ENCODE measurements at regions not wholly inside any gene's neighbourhood (a gene's known extent, or its start where the extent isn't known, plus 50 kb on each side); places are given as distances from the start of the nearest gene placed in this dataset.

DNA sequence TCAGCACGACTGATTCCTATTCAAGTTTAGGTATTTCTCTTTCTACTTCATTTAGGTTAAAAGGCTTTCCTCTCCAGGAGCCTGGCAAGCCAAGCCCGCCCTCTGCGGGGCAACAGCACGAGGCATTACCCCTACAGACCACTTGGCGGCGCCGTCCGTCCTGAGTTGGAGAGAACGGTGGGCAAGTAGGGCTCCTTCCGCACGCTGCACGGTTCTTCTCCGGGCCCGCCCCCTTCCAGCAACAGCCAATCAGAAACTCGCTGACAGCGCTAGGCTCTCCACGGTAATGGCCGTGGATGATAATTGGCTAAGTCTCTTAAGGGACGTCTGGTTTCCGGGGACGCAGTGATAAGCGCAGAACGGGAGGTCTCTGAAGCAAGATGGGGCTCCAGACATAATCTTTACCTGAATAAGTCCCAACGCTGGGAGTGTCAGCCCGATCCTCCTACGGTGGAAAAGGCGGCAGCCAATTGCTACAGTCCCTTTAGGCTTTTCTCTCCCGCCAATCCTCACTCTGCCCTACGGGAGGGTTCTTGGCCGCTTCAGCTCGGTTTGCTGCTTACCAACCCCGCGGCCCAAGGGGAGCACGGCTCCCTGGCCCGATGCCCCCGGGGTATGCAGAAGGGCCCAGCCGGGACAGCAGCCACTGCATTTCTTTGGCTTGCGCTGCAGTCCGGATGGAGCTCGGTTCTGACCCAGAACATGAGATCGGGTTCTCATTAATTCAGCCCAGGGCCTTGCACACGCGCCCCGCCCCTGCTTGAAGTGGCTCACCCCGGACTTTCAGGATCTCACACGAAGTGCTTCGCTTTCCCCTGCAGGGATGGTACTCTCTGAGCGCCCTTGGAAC lies 206.9 kb upstream of the PKDCC start:
- Histone ChIP-seq H4K20me1 (ENCODE audit: low read depth) (peaks cover 8% of the 10 kb centered on the region), H3K27ac (no peak overlapping the region), H3K36me3 (no peaks in the 10 kb centered on the region), H3K4me1 (no peaks in the 10 kb centered on the region), H2AFZ (replicated peaks) (peak overlapping the region; percentile 77), H3K9me3 (ENCODE audit: low read depth) (no peaks in the 10 kb centered on the region), H3K4me2 (peak overlapping the region; percentile 92), H3K9ac (no peak overlapping the region), H3F3A (ENCODE audit: low read depth) (no peaks in the 10 kb centered on the region), H3K4me3 (peak overlapping the region; percentile 67), H3K79me2 (ENCODE audit: low read depth) (no peaks in the 10 kb centered on the region), H3K27me3 (peaks cover 79% of the 10 kb centered on the region)
- TF ChIP-seq EZH2 (IDR thresholded peaks at IDR 0.05) = no peak
- TF ChIP-seq, protein P1, sequence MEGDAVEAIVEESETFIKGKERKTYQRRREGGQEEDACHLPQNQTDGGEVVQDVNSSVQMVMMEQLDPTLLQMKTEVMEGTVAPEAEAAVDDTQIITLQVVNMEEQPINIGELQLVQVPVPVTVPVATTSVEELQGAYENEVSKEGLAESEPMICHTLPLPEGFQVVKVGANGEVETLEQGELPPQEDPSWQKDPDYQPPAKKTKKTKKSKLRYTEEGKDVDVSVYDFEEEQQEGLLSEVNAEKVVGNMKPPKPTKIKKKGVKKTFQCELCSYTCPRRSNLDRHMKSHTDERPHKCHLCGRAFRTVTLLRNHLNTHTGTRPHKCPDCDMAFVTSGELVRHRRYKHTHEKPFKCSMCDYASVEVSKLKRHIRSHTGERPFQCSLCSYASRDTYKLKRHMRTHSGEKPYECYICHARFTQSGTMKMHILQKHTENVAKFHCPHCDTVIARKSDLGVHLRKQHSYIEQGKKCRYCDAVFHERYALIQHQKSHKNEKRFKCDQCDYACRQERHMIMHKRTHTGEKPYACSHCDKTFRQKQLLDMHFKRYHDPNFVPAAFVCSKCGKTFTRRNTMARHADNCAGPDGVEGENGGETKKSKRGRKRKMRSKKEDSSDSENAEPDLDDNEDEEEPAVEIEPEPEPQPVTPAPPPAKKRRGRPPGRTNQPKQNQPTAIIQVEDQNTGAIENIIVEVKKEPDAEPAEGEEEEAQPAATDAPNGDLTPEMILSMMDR (IDR thresholded peaks at IDR 0.05) = peak; percentile 99
- H3K27me3 Mint-ChIP-seq (ENCODE audit: insufficient read depth, low read depth) = peaks cover 15% of the 10 kb centered on the region
- H3K9me3 Mint-ChIP-seq = no peaks in the 10 kb centered on the region
- H3K27ac Mint-ChIP-seq = peak overlapping the region; percentile 90
- H3K36me3 Mint-ChIP-seq = no peaks in the 10 kb centered on the region
- H3K4me3 Mint-ChIP-seq = peak overlapping the region; percentile 97
- H3K4me1 Mint-ChIP-seq = peaks cover 6% of the 10 kb centered on the region
- DNase-seq (ENCODE audit: low spot score) = peak; percentile 95

DNA sequence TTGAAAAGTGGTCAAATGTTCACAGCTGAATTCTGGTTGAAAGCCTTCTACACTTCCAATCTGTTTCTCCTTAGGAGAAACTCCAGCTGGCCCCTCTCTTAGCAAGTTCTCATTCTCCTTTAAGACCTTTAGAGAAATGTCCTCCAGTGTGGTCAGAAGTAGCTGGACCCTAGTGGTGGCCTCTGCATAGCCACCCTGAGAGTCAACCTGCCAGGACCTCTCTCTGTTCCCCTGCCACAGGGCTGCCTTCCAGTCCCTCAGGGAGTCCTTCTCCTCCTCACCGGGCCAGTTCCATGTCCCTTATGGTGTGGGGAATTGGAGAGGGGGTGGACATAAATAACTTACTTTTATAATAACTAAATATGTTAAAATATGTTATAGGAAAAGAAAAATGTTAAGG lies 200.9 kb upstream of the PKDCC start:
- Histone ChIP-seq H3K9me3 (ENCODE audit: low read depth) (no peaks in the 10 kb centered on the region), H4K20me1 (ENCODE audit: low read depth) (no peaks in the 10 kb centered on the region), H3K9ac (no peak overlapping the region), H3K4me3 (no peak overlapping the region), H3F3A (ENCODE audit: low read depth) (no peaks in the 10 kb centered on the region), H3K27me3 (peaks cover 69% of the 10 kb centered on the region), H3K27ac (no peak overlapping the region), H3K79me2 (ENCODE audit: low read depth) (no peaks in the 10 kb centered on the region), H3K4me1 (no peaks in the 10 kb centered on the region), H3K36me3 (no peaks in the 10 kb centered on the region), H2AFZ (replicated peaks) (no peak overlapping the region), H3K4me2 (no peak overlapping the region)
- Mint-ChIP-seq H3K36me3 (no peaks in the 10 kb centered on the region), H3K4me1 (no peaks in the 10 kb centered on the region), H3K4me3 (no peak overlapping the region), H3K27ac (no peak overlapping the region), H3K27me3 (ENCODE audit: insufficient read depth, low read depth) (peaks cover 23% of the 10 kb centered on the region), H3K9me3 (no peaks in the 10 kb centered on the region)
- no peak for DNase-seq (ENCODE audit: low spot score)
- TF ChIP-seq, protein P1 (IDR thresholded peaks at IDR 0.05) = no peak
- TF ChIP-seq EZH2phosphoT487 (IDR thresholded peaks at IDR 0.05) (no peak), EZH2 (IDR thresholded peaks at IDR 0.05) (no peak)

DNA sequence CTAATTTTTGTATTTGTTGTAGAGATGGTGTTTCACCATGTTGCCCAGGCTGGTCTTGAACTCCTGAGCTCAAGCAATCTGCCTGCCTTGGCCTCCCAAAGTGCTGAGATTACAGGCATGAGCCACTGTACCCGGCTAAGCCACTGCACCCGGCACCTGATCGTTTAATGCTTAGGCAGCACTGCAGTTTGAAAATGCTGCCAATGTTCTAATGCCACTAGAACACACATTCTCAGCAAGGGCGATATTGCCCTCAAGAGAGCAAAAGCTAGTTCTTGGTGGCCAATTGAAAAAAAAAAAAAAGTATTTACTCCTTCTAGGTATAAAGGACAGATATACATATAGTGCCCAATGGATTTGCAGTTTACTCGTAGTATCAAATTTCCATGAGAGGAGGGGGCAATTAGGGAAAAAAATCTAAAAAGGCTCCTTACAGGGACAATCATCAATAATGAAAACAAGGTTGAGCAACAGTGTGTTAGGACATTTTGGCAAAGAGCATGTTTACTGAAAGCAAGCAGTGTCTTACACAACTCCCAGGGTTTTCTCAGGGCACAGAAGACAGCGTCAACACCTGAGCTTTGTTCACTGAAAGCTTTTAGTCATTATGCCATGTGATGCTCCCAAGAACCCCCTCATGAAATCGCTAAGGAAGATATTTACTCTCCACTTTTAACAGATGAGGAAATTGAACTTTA lies 199.9 kb upstream of the PKDCC start:
- no peak for TF ChIP-seq EZH2phosphoT487 (IDR thresholded peaks at IDR 0.05)
- Histone ChIP-seq H3K9me3 (ENCODE audit: low read depth) (no peaks in the 10 kb centered on the region), H3K27ac (no peak overlapping the region), H3K79me2 (ENCODE audit: low read depth) (no peaks in the 10 kb centered on the region), H3F3A (ENCODE audit: low read depth) (no peaks in the 10 kb centered on the region), H3K4me1 (no peaks in the 10 kb centered on the region), H3K4me2 (no peak overlapping the region), H3K9ac (no peak overlapping the region), H3K27me3 (peaks cover 60% of the 10 kb centered on the region), H4K20me1 (ENCODE audit: low read depth) (no peaks in the 10 kb centered on the region), H3K4me3 (no peak overlapping the region), H2AFZ (replicated peaks) (no peak overlapping the region), H3K36me3 (no peaks in the 10 kb centered on the region)
- Mint-ChIP-seq H3K4me3 (no peak overlapping the region), H3K4me1 (no peaks in the 10 kb centered on the region), H3K36me3 (no peaks in the 10 kb centered on the region), H3K27ac (no peak overlapping the region), H3K9me3 (no peaks in the 10 kb centered on the region), H3K27me3 (ENCODE audit: insufficient read depth, low read depth) (peaks cover 18% of the 10 kb centered on the region)
- DNase-seq (ENCODE audit: low spot score) = no peak

DNA sequence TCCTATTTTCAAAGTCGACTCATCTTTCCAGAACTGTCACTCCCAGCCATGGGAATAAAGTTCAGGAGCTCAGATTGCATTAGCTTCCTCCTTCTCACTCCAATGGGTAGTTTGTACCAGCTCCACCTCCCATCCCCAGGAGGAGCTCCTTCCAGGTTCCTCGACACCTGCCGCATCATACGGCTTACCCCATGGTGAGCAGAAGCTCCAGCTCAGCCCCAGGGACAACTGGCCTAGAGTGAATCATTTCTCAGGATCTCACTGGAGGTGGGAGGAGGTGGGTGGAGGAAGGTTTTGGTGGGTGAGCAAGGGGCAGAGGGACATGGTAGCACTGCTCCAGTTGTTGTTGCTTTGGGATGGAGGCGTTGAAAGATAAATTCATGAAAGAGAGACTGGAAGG lies 196.3 kb upstream of the PKDCC start:
- DNase-seq (ENCODE audit: low spot score) = no peak
- peaks cover 10% of the 10 kb centered on the region for H3K27me3 Mint-ChIP-seq (ENCODE audit: insufficient read depth, low read depth)
- no peaks in the 10 kb centered on the region for H3K36me3 Mint-ChIP-seq

More for the DNA sequence above, 196.3 kb upstream of the PKDCC start:
- no peaks in the 10 kb centered on the region for H3K4me1 Mint-ChIP-seq
- H3K9me3 Mint-ChIP-seq = no peaks in the 10 kb centered on the region
- H3K27me3 ChIP-seq = peaks cover 23% of the 10 kb centered on the region
- H3F3A ChIP-seq (ENCODE audit: low read depth) = peaks cover 23% of the 10 kb centered on the region
- no peak overlapping the region for H3K4me3 ChIP-seq
- TF ChIP-seq, protein P1 (IDR thresholded peaks at IDR 0.05) = no peak
- TF ChIP-seq EZH2phosphoT487 (IDR thresholded peaks at IDR 0.05) (no peak), EZH2 (IDR thresholded peaks at IDR 0.05) (no peak)
- H3K9me3 ChIP-seq (ENCODE audit: low read depth) = no peaks in the 10 kb centered on the region
- no peak overlapping the region for H3K9ac ChIP-seq
- no peak overlapping the region for H2AFZ ChIP-seq (replicated peaks)
- H3K79me2 ChIP-seq (ENCODE audit: low read depth) = no peaks in the 10 kb centered on the region
- H4K20me1 ChIP-seq (ENCODE audit: low read depth) = no peaks in the 10 kb centered on the region
- no peak overlapping the region for H3K27ac ChIP-seq
- no peak overlapping the region for H3K4me3 Mint-ChIP-seq
- H3K4me2 ChIP-seq = no peak overlapping the region
- H3K4me1 ChIP-seq = peaks cover 8% of the 10 kb centered on the region
- no peaks in the 10 kb centered on the region for H3K36me3 ChIP-seq
- no peak overlapping the region for H3K27ac Mint-ChIP-seq

Measured in neural progenitor cell (in vitro differentiated cells).